Renal cortex interstitium (tissue), 11 donors: ENCODE measurements at regions not wholly inside any gene's neighbourhood (a gene's known extent, or its start where the extent isn't known, plus 50 kb on each side); places are given as distances from the start of the nearest gene placed in this dataset.

Source experiments
- DNase-seq, 11 donors: peaks; one replicate each; pipeline ENCODE4 v3.0.0-alpha.2; 2013; ENCODE audit warnings: low read depth in 9 of 11, low spot score in 4 of 11; ENCODE audit errors: extremely low read depth in 1 of 11

- DNase-seq = no peak
These were observed 133.0 kb upstream of the PLCB4 start for GRCh38 chr20:8935878-8936277.

GRCh38 chr20:8938532-8938931 lies 130.4 kb upstream of the PLCB4 start:
- no peak for DNase-seq

DNA sequence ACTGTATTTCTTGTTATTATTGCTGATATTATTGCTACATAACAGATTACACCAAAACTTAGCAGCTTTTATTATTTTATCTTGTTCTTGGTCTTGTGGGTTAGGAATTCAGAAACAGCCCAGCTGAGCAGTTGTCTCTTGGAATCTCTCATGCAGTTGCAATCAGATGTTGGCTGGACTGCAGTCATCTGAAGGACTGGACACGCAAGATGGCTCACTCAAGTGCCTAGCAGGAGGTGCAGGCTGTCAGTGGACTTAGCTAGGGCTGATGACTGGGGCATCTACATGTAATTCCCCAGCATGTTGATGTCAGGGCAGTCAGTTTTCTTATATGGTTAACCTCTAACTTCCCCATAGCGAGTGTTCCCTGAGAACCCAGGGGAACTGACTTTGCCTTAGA lies 128.6 kb upstream of the PLCB4 start:
- DNase-seq = no peak

- DNase-seq = no peak
These were observed 125.3 kb upstream of the PLCB4 start for GRCh38 chr20:8943631-8944030.

DNA sequence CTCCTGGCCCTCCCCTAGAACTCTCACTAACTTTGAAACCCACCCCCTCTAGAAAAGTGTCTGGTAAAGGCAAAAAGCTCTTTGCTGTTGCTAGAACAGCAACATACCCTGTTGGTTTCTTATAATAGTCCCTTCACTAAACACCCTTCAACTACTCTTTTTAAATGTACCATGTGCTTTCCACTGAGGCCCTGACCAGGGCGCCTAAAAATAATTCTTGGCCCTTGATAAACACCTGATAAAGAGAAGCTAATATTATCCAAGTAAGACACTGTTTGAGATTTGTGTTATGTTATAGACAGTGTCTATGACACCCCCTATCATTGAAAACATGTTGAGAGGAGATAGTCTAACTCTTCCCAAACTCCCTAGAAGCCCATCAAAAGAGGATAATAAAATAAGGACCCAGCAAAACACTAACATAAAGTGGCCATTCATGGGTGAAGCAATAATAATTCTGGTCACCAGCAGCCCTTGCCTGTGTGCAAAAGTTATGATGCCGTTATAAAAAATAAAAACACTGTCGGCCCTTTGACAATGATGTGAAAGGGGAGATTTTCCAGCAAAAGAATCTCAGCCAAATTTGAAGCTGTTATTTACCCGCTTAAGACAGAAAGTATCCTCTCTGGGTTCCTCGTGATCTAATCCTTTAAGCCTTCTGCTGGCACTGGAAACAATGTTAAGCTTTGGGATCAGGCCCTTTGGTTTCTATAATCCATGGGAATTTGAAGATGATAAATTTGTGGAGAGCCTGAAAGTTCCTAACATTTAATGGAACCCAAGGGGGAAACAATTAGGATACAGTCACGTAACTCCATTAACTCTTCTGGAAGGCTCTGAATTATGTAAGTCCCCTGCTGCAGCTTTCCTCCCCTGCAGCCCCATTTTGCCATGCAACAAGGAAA lies 122.6 kb upstream of the PLCB4 start:
- peak in 1 of 11 donors; percentile 10 for DNase-seq

GRCh38 chr20:8948442-8949020 lies 120.4 kb upstream of the PLCB4 start:
- no peak for DNase-seq

GRCh38 chr20:8951164-8951563 lies 117.7 kb upstream of the PLCB4 start:
- DNase-seq = no peak

- DNase-seq = peak in 2 of 11 donors; percentile 6 to 24
These were observed 116.2 kb upstream of the PLCB4 start for GRCh38 chr20:8952721-8953120.

DNA sequence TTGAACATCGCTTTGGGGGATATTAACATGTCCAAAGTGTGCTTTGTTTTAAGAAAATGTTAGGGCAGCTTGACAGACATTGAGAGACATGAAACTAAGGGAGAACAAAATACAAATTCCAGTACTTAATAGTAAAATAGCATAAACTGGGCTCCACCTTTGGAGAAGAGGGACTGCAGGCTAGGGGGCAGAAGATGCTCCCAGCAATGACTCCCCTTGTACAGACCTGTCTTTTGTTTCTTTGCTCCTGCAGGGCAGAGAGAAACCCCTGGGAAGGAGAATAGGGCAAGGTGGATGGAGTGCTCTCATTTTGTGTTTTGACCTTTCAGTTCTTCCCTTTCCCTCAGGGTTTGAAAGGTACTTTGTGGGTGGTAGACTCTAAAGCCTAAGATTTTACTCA lies 115.6 kb upstream of the PLCB4 start:
- no peak for DNase-seq

DNA sequence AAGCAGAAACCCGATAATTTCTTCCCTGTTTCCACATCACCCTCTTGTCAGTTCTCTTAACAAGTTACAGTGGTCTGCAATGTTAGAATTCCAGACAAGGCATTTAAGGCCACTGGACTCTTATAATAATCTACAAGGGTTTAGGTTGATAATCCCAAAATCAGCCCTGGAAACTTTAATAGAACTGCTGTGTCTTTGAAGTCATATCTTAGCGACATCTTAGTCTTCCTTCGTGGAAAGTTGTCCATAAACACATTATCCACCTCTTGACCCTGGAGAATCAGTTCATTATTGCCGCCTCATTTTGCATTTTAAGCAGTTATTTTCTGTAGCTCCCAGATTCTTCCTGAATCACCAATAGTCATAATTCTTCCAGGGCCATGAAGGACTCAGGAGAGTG lies 108.6 kb upstream of the PLCB4 start:
- no peak for DNase-seq

DNA sequence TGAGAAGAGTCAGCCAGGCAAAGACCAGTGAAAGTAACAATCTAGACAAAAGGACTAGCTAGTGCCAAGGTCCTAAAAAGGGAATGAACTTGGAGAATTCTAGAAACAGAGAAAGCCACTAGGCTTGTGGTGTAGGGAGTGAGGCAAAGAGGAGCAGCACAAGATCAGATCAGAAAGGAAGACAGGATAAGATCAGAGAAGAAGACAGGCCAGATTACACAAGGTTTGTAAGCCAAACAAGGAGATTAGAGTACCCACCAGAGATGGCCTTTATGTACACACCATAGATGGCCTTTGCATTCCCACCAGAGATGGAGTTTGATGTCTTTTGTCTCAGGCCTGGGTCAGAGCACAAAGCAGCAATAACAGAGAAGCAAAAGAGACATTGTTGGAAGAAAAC lies 105.6 kb upstream of the PLCB4 start:
- DNase-seq = no peak

GRCh38 chr20:8964959-8965562 lies 103.8 kb upstream of the PLCB4 start:
- no peak for DNase-seq

GRCh38 chr20:8967641-8968245 lies 101.1 kb upstream of the PLCB4 start:
- DNase-seq = no peak

- no peak for DNase-seq
These were observed 99.7 kb upstream of the PLCB4 start for GRCh38 chr20:8969146-8969583.

DNA sequence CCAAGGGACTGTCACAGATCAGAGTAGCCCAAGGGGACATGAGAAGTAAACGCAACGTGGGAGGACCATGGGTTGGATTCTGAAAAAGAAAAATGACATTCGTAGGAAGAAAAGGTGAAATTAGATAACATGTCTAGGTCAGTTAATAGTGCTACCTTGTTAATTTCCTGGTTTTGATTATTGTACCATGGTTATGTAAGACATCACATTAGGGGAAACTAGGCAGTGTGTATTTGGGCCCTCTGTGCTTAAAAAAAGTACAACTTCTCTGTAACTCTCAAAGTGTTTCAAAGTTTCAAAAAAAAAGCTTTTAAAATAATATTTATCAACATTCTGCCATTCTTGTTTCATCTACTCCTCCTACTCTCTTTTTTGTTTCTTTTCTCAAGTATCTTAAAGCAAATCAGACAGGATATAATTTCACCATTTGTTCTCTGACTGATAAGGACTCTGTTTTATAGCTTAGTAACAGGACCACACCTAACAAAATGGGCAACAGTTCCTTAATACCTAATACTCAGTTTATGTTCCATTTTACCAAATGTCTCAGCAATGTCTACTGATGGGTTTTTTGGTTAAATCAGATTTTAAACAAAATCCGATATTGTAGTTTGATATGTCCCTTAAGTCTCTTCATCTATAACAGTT lies 97.1 kb upstream of the PLCB4 start:
- no peak for DNase-seq

DNA sequence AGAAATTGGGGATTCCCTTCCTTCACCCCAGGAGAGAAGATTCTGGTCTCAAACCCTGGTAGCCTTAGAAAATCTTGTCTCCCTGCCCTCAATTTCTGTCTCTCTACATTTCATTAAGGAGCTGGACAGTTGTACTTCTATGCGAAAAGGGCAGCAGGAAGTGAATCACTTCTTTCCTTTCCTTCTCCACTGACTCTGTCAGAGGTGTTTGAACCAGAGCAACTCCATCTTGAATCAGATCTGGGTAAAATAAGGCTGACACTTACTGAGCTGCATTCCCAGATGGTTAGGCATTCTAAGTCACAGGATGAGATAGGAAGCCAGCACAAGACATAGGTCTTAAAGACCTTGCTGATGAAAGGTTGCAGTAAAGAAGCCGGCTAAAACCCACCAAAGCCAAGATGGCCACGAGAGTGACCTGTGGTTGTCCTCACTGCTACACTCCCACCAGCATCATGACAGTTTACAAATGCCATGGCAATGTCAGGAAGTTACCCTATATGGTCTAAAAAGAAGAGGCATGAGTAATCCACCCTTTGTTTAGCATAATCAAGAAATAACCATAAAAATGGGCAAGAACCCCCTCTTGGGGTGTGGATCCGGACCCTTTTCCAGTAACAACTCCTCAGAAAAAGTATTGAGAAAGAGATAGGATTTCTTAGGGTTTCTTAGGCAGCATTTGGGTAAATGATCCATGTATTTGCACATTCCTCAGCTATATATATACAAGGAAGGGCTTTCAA lies 95.8 kb upstream of the PLCB4 start:
- DNase-seq = no peak

DNA sequence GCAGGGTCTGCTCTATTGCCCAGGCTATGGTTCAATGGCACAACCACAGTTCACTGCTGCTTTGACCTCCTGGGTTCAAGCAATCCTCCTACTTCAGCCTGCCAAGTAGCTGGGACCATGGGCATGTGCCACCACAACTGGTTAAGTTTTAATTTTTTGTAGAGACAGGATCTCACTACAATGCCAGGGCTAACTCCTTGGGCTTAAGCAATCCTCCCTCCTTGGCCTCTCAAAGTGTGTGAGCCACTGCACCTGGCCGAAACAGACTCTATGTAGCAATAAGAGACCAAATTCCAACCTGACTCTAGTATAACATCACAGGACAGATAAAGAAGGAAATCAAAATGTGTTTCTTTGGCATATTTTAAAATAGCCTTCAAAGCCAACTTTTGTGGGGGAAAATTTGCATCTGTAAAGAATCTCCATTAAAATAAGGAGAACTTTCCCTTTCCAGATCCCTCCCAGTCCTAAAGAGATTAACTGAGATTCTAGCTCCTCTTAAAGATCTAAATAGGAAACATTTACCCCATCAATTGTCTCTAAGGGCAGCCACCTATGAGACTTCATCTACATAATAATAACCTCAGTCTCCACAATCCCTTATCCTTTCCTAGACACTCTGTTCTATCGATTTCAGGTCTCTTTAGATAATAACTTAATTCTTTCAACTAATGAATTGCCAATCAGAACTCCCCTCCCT lies 94.7 kb upstream of the PLCB4 start:
- no peak for DNase-seq

DNA sequence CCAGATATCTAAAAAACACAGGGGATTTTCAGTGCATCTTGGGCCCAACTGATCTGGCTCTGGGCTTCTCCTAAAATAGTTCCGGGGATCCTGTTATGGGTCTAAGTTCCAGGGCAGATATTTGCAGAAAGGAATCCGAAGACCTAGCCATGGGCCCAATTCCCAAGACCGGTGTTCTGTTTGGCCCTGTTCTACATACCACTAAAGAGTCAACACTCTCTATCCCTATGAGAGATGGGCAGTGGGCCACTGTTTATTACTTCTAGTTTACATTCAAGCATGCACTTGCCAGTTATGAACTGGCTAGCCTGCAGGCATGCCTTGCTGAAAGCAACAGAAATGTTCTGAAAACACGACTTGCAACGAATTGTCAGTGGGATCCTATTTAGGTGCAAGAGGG lies 87.4 kb upstream of the PLCB4 start:
- no peak for DNase-seq
